H9 (cell line): ENCODE measurements at regions not wholly inside any gene's neighbourhood (a gene's known extent, or its start where the extent isn't known, plus 50 kb on each side); places are given as distances from the start of the nearest gene placed in this dataset.

Source experiments
- DNase-seq: peaks from one replicate; pipeline ENCODE4 v3.0.0-alpha.2; 2017
- H2AFZ ChIP-seq: one replicate; pipeline ENCODE4 v1.6.1; 2013; ENCODE audit warnings: mild to moderate bottlenecking, low read length, control low read depth, moderate library complexity
- H2AK5ac ChIP-seq: 2 replicates; pipeline ENCODE4 v1.6.1; 2013; ENCODE audit warnings: low read length, control low read depth, mixed read lengths; ENCODE audit not compliant: insufficient read length
- H2BK120ac ChIP-seq: one replicate; pipeline ENCODE4 v1.6.1; 2013; ENCODE audit warnings: low read depth, mild to moderate bottlenecking, low read length, control low read depth, inconsistent platforms; ENCODE audit not compliant: poor library complexity, severe bottlenecking
- H2BK12ac ChIP-seq: 2 replicates; pipeline ENCODE4 v1.6.1; 2013; ENCODE audit warnings: low read length, control low read depth, mixed read lengths, low read depth; ENCODE audit not compliant: insufficient read length
- H2BK15ac ChIP-seq: 2 replicates; pipeline ENCODE4 v1.6.1; 2013; ENCODE audit warnings: low read depth, low read length, control low read depth
- H2BK20ac ChIP-seq: one replicate; pipeline ENCODE4 v1.6.1; 2013; ENCODE audit warnings: low read depth, mild to moderate bottlenecking, low read length, control low read depth, inconsistent platforms; ENCODE audit not compliant: poor library complexity, severe bottlenecking
- H2BK5ac ChIP-seq: 2 replicates; pipeline ENCODE4 v1.6.1; 2013; ENCODE audit warnings: low read length, control low read depth, mixed read lengths; ENCODE audit not compliant: insufficient read length
- H3K14ac ChIP-seq: 2 replicates; pipeline ENCODE4 v1.6.1; 2013; ENCODE audit warnings: low read length, control low read depth; ENCODE audit not compliant: insufficient read depth
- H3K18ac ChIP-seq: 2 replicates; pipeline ENCODE4 v1.6.1; 2013; ENCODE audit warnings: low read depth, mild to moderate bottlenecking, mixed read lengths, low read length, control low read depth; ENCODE audit not compliant: insufficient read length
- H3K23ac ChIP-seq: 2 replicates; pipeline ENCODE4 v1.6.1; 2013; ENCODE audit warnings: low read length, control low read depth, mixed read lengths, low read depth; ENCODE audit not compliant: insufficient read length
- H3K23me2 ChIP-seq: 2 replicates; pipeline ENCODE4 v1.6.1; 2013; ENCODE audit warnings: low read depth, mild to moderate bottlenecking, mixed read lengths, low read length, control low read depth; ENCODE audit not compliant: insufficient read length, poor library complexity, severe bottlenecking
- H3K27ac ChIP-seq: 2 replicates; pipeline ENCODE4 v1.5.1; 2013; ENCODE audit warnings: low read length, control low read depth, mixed read lengths, low read depth; ENCODE audit not compliant: insufficient read length
- H3K27me3 ChIP-seq: 2 replicates; pipeline ENCODE4 v1.6.1; 2013; ENCODE audit warnings: low read length, control low read depth, inconsistent platforms; ENCODE audit not compliant: insufficient read depth
- H3K4ac ChIP-seq: 2 replicates; pipeline ENCODE4 v1.6.1; 2013; ENCODE audit warnings: low read depth, mild to moderate bottlenecking, control low read depth, inconsistent platforms, low read length, moderate library complexity
- H3K4me1 ChIP-seq: 2 replicates; pipeline ENCODE4 v1.6.1; 2013; ENCODE audit warnings: low read length, control low read depth, inconsistent platforms; ENCODE audit not compliant: insufficient read depth
- H3K4me2 ChIP-seq: 2 replicates; pipeline ENCODE4 v1.6.1; 2013; ENCODE audit warnings: low read length, control low read depth, mixed read lengths; ENCODE audit not compliant: insufficient read length, insufficient read depth
- H3K56ac ChIP-seq: 2 replicates; pipeline ENCODE4 v1.6.1; 2013; ENCODE audit warnings: low read depth, mild to moderate bottlenecking, mixed read lengths, low read length, control low read depth; ENCODE audit not compliant: insufficient read length
- H3K79me1 ChIP-seq: 2 replicates; pipeline ENCODE4 v1.6.1; 2013; ENCODE audit warnings: low read depth, mild to moderate bottlenecking, moderate library complexity, low read length, control low read depth, inconsistent platforms; ENCODE audit not compliant: insufficient read depth, poor library complexity, severe bottlenecking
- H3K79me2 ChIP-seq: 2 replicates; pipeline ENCODE4 v1.6.1; 2013; ENCODE audit warnings: low read length, control low read depth, inconsistent platforms; ENCODE audit not compliant: insufficient read depth
- H3K9ac ChIP-seq: 2 replicates; pipeline ENCODE4 v1.6.1; 2013; ENCODE audit warnings: low read length, control low read depth, mixed read lengths; ENCODE audit not compliant: insufficient read length; ENCODE audit errors: extremely low read depth
- H3K9me3 ChIP-seq: one replicate; pipeline ENCODE4 v1.6.1; 2013; ENCODE audit warnings: low read depth, low read length, inconsistent platforms; ENCODE audit not compliant: control insufficient read depth
- H3T11ph ChIP-seq: one replicate; pipeline ENCODE4 v1.6.1; 2013; ENCODE audit warnings: mild to moderate bottlenecking, low read length, control low read depth, inconsistent platforms
- H4K20me1 ChIP-seq: one replicate; pipeline ENCODE4 v1.6.1; 2013; ENCODE audit not compliant: control insufficient read depth, insufficient read length, insufficient read depth
- H4K5ac ChIP-seq: 2 replicates; pipeline ENCODE4 v1.6.1; 2013; ENCODE audit warnings: low read depth, mild to moderate bottlenecking, mixed read lengths, low read length, control low read depth; ENCODE audit not compliant: insufficient read length
- H4K8ac ChIP-seq: replicated peaks from 2 replicates; pipeline ENCODE4 v1.6.1; 2013; ENCODE audit warnings: low read length, control low read depth, mixed read lengths, low read depth; ENCODE audit not compliant: insufficient read length
- H4K91ac ChIP-seq: 2 replicates; pipeline ENCODE4 v1.6.1; 2013; ENCODE audit warnings: low read depth, mild to moderate bottlenecking, moderate library complexity, mixed read lengths, low read length, control low read depth; ENCODE audit not compliant: insufficient read length
- H3K27ac Mint-ChIP-seq, 3 experiments: 2 replicates in 2 of 3; 3 replicates in 1 of 3; pipeline ENCODE4 v1.8.0; 2020 to 2021; ENCODE audit warnings: mixed read lengths in 3 of 3, mild to moderate bottlenecking in 1 of 3, moderate library complexity in 1 of 3
- H3K27me3 Mint-ChIP-seq: 2 replicates; pipeline ENCODE4 v1.8.0; 2021; ENCODE audit warnings: low read depth, mild to moderate bottlenecking, moderate library complexity, mixed read lengths
- H3K36me3 Mint-ChIP-seq, 3 experiments: 2 replicates in 2 of 3; 3 replicates in 1 of 3; pipeline ENCODE4 v1.8.0; 2020 to 2021; ENCODE audit warnings: low read depth in 3 of 3, mixed read lengths in 3 of 3; ENCODE audit not compliant: insufficient read depth in 1 of 3
- H3K4me1 Mint-ChIP-seq, 2 experiments: 2 replicates each; pipeline ENCODE4 v1.8.0; 2020; ENCODE audit warnings: mixed read lengths in 2 of 2
- H3K4me3 Mint-ChIP-seq, 2 experiments: 2 replicates in 1 of 2; 3 replicates in 1 of 2; pipeline ENCODE4 v1.8.0; 2020 to 2021; ENCODE audit warnings: mild to moderate bottlenecking in 2 of 2, mixed read lengths in 2 of 2, moderate library complexity in 1 of 2
- H3K9me3 Mint-ChIP-seq, 2 experiments: 2 replicates in 1 of 2; 3 replicates in 1 of 2; pipeline ENCODE4 v1.8.0; 2020; ENCODE audit warnings: mild to moderate bottlenecking in 2 of 2, mixed read lengths in 2 of 2, moderate library complexity in 1 of 2
- CTCF ChIP-seq: fragments of 200-600 bp; sonication (generic); conservative IDR thresholded peaks from 3 replicates; pipeline ENCODE4 v1.8.0; 2021; ENCODE audit warnings: antibody characterized with exemption, mild to moderate bottlenecking
- WGBS: extraction: QIAGEN DNeasy Blood & Tissue Kit; methylation state at CpG from one replicate; pipeline ENCODE4 v1.1.7; 2013; ENCODE audit warnings: missing lambda C conversion rate, low lambda C conversion rate, mixed read lengths; ENCODE audit not compliant: insufficient read length; ENCODE audit errors: extremely low coverage; 5-methylcytosine and 5-hydroxymethylcytosine counted together

GRCh38 chr16:18050234-18050633, 286.3 kb downstream of the NPIPA8 start:
- Histone ChIP-seq H4K20me1 (no peaks in the 10 kb centered on the region), H4K5ac (no peak overlapping the region), H3K23ac (no peak overlapping the region), H4K8ac (no peak overlapping the region), H3K27me3 (no peaks in the 10 kb centered on the region; the same call in 1 of the 2 replicates), H3K79me2 (no peaks in the 10 kb centered on the region), H3K4me2 (no peak overlapping the region), H2BK120ac (no peak overlapping the region), H3K9ac (no peak overlapping the region), H3K23me2 (no peaks in the 10 kb centered on the region), H2BK5ac (no peak overlapping the region), H3K56ac (no peak overlapping the region), H2AFZ (no peak overlapping the region), H3K14ac (no peak overlapping the region), H3K27ac (no peak overlapping the region), H2BK15ac (no peak overlapping the region), H3K4ac (no peak overlapping the region), H3K79me1 (no peaks in the 10 kb centered on the region), H3K4me1 (no peaks in the 10 kb centered on the region), H3T11ph (no peak overlapping the region), H4K91ac (no peak overlapping the region), H3K9me3 (no peaks in the 10 kb centered on the region), H2BK20ac (no peak overlapping the region), H2BK12ac (no peak overlapping the region), H3K18ac (no peak overlapping the region), H2AK5ac (no peak overlapping the region)
- Mint-ChIP-seq H3K4me3 (no peak overlapping the region), H3K27ac (no peak overlapping the region), H3K36me3 (no peaks in the 10 kb centered on the region), H3K9me3 (no peaks in the 10 kb centered on the region), H3K4me1 (peaks cover 12 to 14% of the 10 kb centered on the region in 2 experiments), H3K27me3 (peaks cover 20% of the 10 kb centered on the region)
- no CpG with 5 or more reads among the region's 7 CpGs for WGBS
- no peak for DNase-seq
- TF ChIP-seq CTCF = no peak
